DOHH2 (cell line): ENCODE measurements at regions not wholly inside any gene's neighbourhood (a gene's known extent, or its start where the extent isn't known, plus 50 kb on each side); places are given as distances from the start of the nearest gene placed in this dataset.

ENCODE experiments used
- H3F3A ChIP-seq: fragments of 200-600 bp; sonication (generic), shearing (Covaris generic); 2 replicates; pipeline ENCODE4 v1.6.0; 2016; ENCODE audit warnings: antibody characterized with exemption, mild to moderate bottlenecking; ENCODE audit not compliant: control insufficient read depth, insufficient read depth
- H3K27ac ChIP-seq: fragments of 200-600 bp; sonication (generic); 2 replicates; pipeline ENCODE4 v1.5.1; 2014; ENCODE audit warnings: low read depth, mild to moderate bottlenecking, low read length, moderate library complexity
- H3K27me3 ChIP-seq: fragments of 200-600 bp; sonication (generic); 2 replicates; pipeline ENCODE4 v1.6.1; 2014; ENCODE audit warnings: mild to moderate bottlenecking, low read length, mixed read lengths; ENCODE audit not compliant: control insufficient read depth
- H3K36me3 ChIP-seq: fragments of 200-600 bp; sonication (generic); 2 replicates; pipeline ENCODE4 v1.6.1; 2014; ENCODE audit warnings: mild to moderate bottlenecking, low read length, moderate library complexity, mixed read lengths; ENCODE audit not compliant: control insufficient read depth
- H3K4me1 ChIP-seq: fragments of 200-600 bp; sonication (generic); 2 replicates; pipeline ENCODE4 v1.6.1; 2014; ENCODE audit warnings: mild to moderate bottlenecking, low read length, mixed read lengths; ENCODE audit not compliant: control insufficient read depth
- H3K4me2 ChIP-seq: fragments of 200-600 bp; sonication (generic); 2 replicates; pipeline ENCODE4 v1.6.0; 2014; ENCODE audit warnings: mild to moderate bottlenecking, low read length, moderate library complexity
- H3K4me3 ChIP-seq: fragments of 200-600 bp; sonication (generic); 2 replicates; pipeline ENCODE4 v1.5.1; 2014; ENCODE audit warnings: mild to moderate bottlenecking, low read length, mixed read lengths
- H3K79me2 ChIP-seq: fragments of 200-600 bp; sonication (generic); 2 replicates; pipeline ENCODE4 v1.6.1; 2014; ENCODE audit warnings: mild to moderate bottlenecking, low read length, mixed read lengths; ENCODE audit not compliant: control insufficient read depth
- H3K9me2 ChIP-seq: fragments of 200-600 bp; sonication (generic); replicated peaks from 2 replicates; pipeline ENCODE4 v1.6.1; 2014; ENCODE audit warnings: mild to moderate bottlenecking, low read length, mixed read lengths; ENCODE audit not compliant: control insufficient read depth
- H3K9me3 ChIP-seq: fragments of 200-600 bp; sonication (generic); 2 replicates; pipeline ENCODE4 v1.6.1; 2014; ENCODE audit warnings: antibody characterized with exemption, low read length, mixed read lengths; ENCODE audit not compliant: control insufficient read depth, insufficient read depth
- H4K20me1 ChIP-seq: fragments of 200-600 bp; sonication (generic); 2 replicates; pipeline ENCODE4 v1.6.0; 2014; ENCODE audit warnings: low read depth, mild to moderate bottlenecking, antibody characterized with exemption, low read length, moderate library complexity; ENCODE audit not compliant: control insufficient read depth, insufficient read depth
- EZH2phosphoT487 ChIP-seq: fragments of 200-600 bp; sonication (generic); IDR thresholded peaks from 2 replicates; pipeline ENCODE4 v1.6.1; 2017; ENCODE audit warnings: borderline replicate concordance, mild to moderate bottlenecking, antibody characterized with exemption, low read length, moderate library complexity, mixed read lengths
- TF ChIP-seq, protein P1 (sequence below): fragments of 200-600 bp; sonication (generic); IDR thresholded peaks from one replicate; pipeline ENCODE4 v1.5.1; 2014; ENCODE audit warnings: antibody characterized with exemption, mild to moderate bottlenecking, low read depth, low read length; ENCODE audit not compliant: poor library complexity, severe bottlenecking

DNA sequence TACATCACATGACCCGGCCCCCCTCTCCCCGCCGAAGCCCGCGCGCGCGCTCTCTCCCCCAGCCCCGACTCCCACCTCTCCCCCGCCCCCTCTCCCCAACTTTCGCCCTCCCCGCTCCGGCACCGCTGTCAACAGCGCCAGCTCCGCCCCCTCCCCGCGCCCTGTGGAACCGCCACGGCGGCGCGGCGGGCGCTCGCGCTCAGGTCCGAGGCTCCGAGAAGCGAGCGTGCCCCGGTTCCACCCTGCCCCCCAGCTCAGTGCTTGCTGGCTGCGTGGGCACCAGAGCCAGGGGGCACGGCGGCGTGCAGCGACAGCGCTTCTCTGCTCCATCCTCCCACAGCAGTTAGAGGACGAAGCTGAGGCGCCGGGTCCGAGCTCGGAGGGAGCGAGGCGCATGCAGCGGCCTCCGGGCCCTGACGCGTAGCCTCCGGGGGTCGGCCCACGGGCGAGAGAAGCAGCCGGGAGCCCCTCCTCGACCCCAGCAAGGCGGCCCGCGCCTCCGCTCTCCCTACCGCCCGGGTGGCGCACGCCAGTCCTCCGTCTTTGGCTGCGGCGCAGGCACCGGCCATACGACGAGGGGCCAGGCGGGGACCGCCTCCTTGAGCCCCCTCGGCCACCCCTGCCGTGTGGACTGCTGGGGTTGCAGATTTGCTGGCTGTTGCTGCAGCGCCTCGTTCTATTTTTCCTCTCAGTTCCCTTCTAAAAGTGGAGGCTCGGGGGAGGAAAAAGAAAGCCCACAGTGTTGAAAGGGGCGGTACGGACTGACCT, 109.5 kb downstream of the KCNRG start:
- no peaks in the 10 kb centered on the region for H3K9me3 ChIP-seq
- H3K4me2 ChIP-seq, result peak overlapping the region; percentile 88
- TF ChIP-seq, protein P1, sequence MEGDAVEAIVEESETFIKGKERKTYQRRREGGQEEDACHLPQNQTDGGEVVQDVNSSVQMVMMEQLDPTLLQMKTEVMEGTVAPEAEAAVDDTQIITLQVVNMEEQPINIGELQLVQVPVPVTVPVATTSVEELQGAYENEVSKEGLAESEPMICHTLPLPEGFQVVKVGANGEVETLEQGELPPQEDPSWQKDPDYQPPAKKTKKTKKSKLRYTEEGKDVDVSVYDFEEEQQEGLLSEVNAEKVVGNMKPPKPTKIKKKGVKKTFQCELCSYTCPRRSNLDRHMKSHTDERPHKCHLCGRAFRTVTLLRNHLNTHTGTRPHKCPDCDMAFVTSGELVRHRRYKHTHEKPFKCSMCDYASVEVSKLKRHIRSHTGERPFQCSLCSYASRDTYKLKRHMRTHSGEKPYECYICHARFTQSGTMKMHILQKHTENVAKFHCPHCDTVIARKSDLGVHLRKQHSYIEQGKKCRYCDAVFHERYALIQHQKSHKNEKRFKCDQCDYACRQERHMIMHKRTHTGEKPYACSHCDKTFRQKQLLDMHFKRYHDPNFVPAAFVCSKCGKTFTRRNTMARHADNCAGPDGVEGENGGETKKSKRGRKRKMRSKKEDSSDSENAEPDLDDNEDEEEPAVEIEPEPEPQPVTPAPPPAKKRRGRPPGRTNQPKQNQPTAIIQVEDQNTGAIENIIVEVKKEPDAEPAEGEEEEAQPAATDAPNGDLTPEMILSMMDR, result no peak
- no peak for TF ChIP-seq EZH2phosphoT487
- H3K27me3 ChIP-seq, result peaks cover 6% of the 10 kb centered on the region; the same call in 1 of the 2 replicates
- H3K79me2 ChIP-seq, result peaks cover 77% of the 10 kb centered on the region
- peaks cover 42% of the 10 kb centered on the region for H3K36me3 ChIP-seq
- H4K20me1 ChIP-seq, result peaks cover 18% of the 10 kb centered on the region
- no peaks in the 10 kb centered on the region for H3K9me2 ChIP-seq
- H3K4me1 ChIP-seq, result peaks cover 61% of the 10 kb centered on the region
- H3K4me3 ChIP-seq, result peak overlapping the region; percentile 93
- peaks cover 32% of the 10 kb centered on the region for H3F3A ChIP-seq
- peak overlapping the region; percentile 89 for H3K27ac ChIP-seq

DNA sequence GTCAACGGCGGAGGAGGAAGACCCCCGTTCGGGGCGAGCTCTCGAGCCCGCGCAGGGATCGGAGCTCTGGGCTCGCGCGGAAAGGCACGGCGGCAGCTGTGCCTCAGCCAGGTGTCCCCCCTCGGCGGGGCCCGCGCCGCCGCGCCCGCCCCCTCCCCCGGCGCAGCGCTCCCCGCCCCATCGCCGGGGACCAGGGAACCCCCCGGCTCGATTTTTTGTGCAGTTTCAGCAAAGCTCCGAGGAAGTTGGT, 110.0 kb downstream of the KCNRG start:
- H3K4me1 ChIP-seq, result peaks cover 65% of the 10 kb centered on the region
- no peaks in the 10 kb centered on the region for H3K9me2 ChIP-seq
- H3K36me3 ChIP-seq, result peaks cover 41% of the 10 kb centered on the region
- peaks cover 6% of the 10 kb centered on the region; the same call in 1 of the 2 replicates for H3K27me3 ChIP-seq
- peak overlapping the region; percentile 88 for H3K4me2 ChIP-seq
- H3K79me2 ChIP-seq, result peaks cover 77% of the 10 kb centered on the region
- H3K4me3 ChIP-seq, result peak overlapping the region; percentile 93
- H4K20me1 ChIP-seq, result peaks cover 18% of the 10 kb centered on the region
- peak overlapping the region; percentile 89 for H3K27ac ChIP-seq
- TF ChIP-seq, protein P1, result no peak
- TF ChIP-seq EZH2phosphoT487, result no peak
- peaks cover 32% of the 10 kb centered on the region for H3F3A ChIP-seq
- no peaks in the 10 kb centered on the region for H3K9me3 ChIP-seq

DNA sequence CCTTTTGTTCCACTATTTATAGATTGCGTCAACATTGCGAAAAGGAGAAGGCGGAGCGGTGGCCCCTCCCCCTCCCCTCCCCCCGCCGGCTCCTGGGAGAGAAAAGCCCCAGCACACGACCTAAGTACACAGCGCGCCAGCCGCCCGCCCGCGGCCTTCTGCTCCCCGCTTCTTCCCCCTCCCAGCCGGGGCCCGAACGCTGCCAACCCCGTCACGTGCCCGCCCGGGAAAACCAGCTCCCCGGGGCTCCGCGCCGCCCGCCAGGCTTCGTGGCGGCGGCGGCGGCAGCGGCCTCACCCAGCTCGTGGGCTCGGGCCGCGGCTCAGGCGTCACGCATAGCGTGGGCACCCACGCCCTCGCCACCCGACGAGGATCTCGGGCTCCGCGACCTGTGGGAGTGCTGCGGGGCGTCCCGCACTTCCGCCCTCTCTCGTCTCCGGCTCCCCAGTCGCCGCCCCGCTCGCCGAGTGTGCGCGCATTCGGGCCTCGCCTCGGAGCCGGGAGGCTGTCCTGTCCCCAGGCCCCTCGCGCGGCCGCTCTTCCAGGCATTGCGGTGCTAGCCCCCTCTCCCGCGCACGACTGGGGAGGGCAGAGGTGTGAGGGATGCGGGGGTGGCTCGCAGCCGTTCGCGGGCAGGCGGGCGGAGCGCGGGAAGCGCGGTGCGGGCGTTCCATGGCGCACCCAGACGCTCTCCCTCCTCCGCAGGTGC, 110.5 kb downstream of the KCNRG start:
- Histone ChIP-seq H3K27ac (peak overlapping the region; percentile 89), H3K79me2 (peaks cover 77% of the 10 kb centered on the region), H3K4me3 (peak overlapping the region; percentile 93), H3K4me2 (peak overlapping the region; percentile 88), H3K9me3 (no peaks in the 10 kb centered on the region), H3K36me3 (peaks cover 40% of the 10 kb centered on the region), H4K20me1 (peaks cover 18% of the 10 kb centered on the region), H3K27me3 (peaks cover 6% of the 10 kb centered on the region; the same call in 1 of the 2 replicates), H3K4me1 (peaks cover 65% of the 10 kb centered on the region), H3F3A (peaks cover 32% of the 10 kb centered on the region), H3K9me2 (no peaks in the 10 kb centered on the region)
- TF ChIP-seq EZH2phosphoT487, result no peak
- TF ChIP-seq, protein P1, result no peak
